CD4-positive, alpha-beta T cell treated with Interleukin-21 for 1 hour (primary cell): ENCODE measurements at regions not wholly inside any gene's neighbourhood (a gene's known extent, or its start where the extent isn't known, plus 50 kb on each side); places are given as distances from the start of the nearest gene placed in this dataset.
A peak's percentile ranks its signal among the peaks of the same experiment; 100 is the strongest.

Experiments used
- DNase-seq: peaks from one replicate; pipeline ENCODE4 v3.0.0-alpha.2; 2020

DNA sequence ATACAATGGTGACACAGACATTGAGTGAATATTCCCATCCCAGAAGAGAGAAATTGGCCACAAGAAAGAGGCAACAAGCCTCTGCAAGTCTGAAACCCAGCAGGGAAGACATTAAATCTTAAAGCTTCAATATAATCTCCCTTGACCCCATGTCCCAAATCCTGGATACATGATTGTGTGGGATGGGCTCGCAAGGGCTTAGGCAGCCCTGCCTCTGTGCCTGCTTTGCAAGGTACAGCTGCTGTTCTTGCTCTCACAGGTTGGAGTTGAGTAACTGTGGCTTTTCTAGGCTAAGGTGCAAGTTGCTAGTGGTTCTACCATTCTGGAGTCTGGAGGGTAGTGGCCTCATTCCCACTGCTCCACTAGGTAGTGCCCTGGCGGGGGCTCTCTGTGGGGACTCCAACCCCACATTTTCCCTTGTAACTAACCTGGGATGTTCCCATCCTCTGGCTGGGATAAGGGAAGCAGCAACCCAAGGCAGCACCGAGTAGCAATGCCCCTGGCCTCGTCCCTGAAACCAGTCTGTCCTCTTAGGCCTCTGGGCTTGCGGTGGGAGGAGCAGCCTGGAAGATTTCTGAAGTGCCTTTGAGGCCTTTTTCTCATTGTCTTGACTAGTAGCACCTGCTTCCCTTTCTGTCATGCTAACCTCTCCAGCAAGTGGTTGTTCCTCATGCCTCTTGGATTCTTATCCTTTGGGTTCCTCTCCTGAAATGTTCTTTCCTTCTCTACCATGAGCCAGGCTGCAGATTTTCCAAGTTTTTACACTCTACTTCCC, 90.0 kb downstream of the FAM174B start:
- no peak for DNase-seq

GRCh38 chr15:92561754-92562153, 93.8 kb downstream of the FAM174B start:
- no peak for DNase-seq

- no peak for DNase-seq
Measured at GRCh38 chr15:92553317-92553716, 102.3 kb downstream of the FAM174B start.

DNA sequence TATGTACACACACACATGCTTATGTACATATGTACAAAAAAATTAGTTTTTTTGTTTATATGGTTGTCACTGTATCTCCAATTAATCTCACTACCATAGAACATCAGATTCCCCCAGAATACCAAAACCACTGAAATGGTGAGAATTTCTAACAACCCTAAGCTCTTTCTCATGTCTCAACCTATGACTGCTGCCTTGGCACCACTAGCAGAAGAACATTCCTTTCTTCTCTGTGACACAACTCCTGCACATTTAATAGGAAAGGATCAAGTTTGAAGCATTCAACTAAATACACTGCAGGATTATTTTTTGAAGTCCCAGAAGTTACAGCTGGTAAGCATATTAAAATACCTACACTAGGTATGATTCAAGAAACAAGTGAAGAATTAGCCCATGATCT, 109.6 kb downstream of the FAM174B start:
- DNase-seq: no peak

DNA sequence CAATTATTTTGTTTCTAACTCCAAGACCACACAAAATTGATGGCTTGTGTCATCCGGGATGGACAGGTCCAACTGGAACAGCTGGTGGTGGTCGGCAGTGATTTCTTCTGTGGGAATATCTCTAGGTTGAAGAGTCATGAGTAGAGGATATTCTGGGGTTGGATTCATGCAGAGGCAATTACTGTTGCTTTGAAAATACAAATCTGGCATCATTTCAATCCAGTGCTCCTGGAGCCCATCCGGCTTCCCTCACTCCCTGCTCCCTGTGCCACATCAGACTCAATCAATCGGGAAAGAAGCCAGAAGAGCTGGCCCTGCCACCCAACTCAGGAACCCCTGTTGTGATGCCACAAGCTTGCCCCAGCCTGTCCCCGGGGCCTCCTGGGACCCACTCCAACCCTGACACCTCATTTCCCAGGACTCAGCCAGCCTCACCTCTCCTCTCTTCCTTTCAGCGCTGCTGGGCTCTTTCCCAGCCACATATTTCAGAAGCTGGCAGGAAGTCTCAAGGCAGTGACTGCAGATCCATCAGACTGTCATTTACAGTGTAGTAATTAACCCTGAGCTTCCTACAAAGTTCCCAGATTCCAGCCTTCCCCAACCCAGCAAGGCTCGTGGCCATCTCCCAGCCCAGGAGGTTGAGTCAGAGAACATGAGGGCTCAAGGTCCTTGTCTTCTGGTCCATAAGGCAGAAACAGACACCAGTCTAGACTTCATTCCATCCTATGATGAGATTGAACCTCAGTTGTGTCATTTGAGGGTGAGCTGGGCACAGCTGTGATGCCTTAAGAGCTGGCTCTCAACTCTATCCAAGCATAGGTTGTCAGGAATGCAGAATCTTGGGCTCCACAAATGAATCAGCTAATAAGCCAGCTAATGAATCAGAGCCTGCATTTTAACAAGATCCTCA, 114.0 kb downstream of the FAM174B start:
- no peak for DNase-seq

DNA sequence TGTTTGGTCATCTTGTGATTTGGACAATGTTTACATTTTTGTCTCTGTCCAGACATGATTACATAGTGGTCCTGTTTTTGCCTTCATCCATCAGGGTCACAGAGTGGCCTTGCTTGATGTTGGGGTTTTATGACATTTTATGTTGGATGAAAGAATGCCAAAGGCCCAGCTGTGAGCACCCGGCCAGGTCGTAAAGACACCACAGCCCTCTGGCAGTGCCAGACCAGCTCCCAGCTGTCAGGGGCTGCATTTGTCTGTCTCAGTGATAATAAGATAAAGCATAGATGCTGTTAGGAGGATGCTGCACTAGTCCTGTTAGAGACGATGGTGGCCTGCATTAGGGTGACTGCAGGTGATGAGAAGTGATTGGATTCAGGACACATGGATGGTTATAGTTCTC, 117.5 kb downstream of the FAM174B start:
- DNase-seq: no peak

GRCh38 chr15:92533298-92533697, 122.3 kb downstream of the FAM174B start:
- no peak for DNase-seq

DNA sequence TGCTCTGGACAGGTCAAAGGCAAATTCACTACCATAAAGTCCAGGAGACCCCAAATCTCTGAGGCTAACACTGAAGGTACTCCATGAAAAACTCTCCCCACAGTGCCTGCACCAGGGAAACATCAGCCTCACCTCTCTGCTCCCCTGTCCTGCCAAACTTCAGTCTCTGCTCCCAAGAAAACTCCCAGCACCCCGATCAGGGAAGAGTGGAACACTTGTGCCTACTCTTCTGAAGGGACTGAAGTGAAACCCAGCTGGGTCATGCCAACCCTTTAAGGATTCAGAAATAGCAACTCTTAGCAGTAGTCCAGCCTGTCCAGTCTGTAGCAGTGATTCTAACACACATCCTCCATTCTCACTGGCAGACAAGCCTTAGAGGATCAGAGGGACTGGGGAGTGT, 124.2 kb downstream of the FAM174B start:
- DNase-seq: no peak

DNA sequence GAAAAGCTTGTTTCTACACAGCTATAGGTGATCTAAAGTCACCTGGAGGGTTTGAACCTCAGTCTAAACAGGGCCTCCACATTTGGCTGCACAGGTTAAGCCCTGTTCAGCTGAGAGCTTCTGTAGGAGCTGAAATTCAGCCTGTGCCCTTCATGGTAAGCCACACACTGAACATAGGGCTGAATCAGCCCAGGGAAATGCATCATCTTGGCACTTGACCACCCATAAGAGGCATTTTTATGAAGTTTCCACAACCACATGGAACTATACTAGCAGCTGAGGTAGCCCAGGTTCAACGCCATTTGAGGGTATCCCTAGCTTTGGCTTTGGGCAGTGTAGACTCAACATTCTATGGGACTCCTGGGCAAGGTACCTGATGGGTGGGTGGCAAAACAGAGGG, 126.8 kb downstream of the FAM174B start:
- DNase-seq: no peak

DNA sequence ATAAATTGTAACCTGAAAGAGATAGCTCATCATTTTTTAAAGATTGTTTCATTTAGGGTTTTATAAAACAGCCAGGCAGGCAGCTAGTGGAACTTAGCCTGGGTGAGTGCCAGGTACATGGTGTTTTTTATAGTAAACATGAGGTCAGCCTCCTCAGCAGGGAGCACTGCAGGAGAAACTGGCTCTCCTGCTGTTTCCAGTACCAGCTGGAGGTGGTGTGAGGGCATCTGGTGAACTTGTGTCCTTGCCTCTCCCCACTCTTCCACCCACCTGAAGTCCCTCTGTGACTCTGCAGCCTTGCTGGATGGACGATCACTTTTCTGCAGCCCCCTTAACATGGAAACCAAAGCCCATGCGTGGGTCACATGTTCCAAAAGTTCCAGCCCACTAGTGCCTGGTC, 128.4 kb downstream of the FAM174B start:
- no peak for DNase-seq

- DNase-seq: no peak
Measured at GRCh38 chr15:92525758-92526245, 129.8 kb downstream of the FAM174B start.

- no peak for DNase-seq
Measured at GRCh38 chr15:92524874-92525565, 130.6 kb downstream of the FAM174B start.

GRCh38 chr15:92524161-92524560, 130.5 kb downstream of the ST8SIA2 start:
- no peak for DNase-seq

- no peak for DNase-seq
Measured at GRCh38 chr15:92523176-92523575, 129.5 kb downstream of the ST8SIA2 start.

DNA sequence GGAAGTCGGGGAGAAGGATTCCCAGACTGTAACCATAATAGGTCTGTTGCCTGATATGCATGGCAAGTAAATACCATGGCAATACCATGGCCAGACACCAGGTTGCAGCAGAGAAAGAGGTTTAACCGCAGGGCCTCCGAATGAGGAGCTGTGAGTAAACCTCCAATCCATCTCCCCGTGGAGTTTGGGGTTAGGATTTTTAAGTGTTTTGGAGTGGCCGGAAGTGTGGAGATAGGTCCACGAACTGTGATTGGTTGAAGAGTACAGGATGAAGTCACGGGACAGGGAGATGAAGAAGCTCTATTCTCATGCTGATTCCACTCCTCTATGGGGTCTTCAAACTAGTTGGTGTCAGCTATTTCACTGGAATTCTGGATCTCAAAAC, 127.9 kb downstream of the ST8SIA2 start:
- peak; percentile 43 for DNase-seq

GRCh38 chr15:92520914-92521623, 127.4 kb downstream of the ST8SIA2 start:
- no peak for DNase-seq

GRCh38 chr15:92519709-92520108, 126.0 kb downstream of the ST8SIA2 start:
- DNase-seq: no peak
